SIG-M5 treated with dmso at 0.1 percent for 504 hours (cell line): ENCODE measurements at regions not wholly inside any gene's neighbourhood (a gene's known extent, or its start where the extent isn't known, plus 50 kb on each side); places are given as distances from the start of the nearest gene placed in this dataset.

Source experiments
- DNase-seq: peaks from one replicate; lab custom pipeline; 2025; ENCODE audit not compliant: unreplicated experiment; lab: John Stamatoyannopoulos, UW

GRCh38 chr5:125037530-125037929 lies 291.1 kb upstream of the ZNF608 start:
- no peak for DNase-seq

- no peak for DNase-seq
Measured at GRCh38 chr5:125038477-125038876, 292.0 kb upstream of the ZNF608 start.

GRCh38 chr5:125041798-125042197 lies 295.4 kb upstream of the ZNF608 start:
- no peak for DNase-seq

GRCh38 chr5:125042261-125042890 lies 295.9 kb upstream of the ZNF608 start:
- no peak for DNase-seq

GRCh38 chr5:125043781-125044391 lies 297.4 kb upstream of the ZNF608 start:
- DNase-seq: peak; percentile 28

- DNase-seq: no peak
Measured at GRCh38 chr5:125044491-125045282, 298.2 kb upstream of the ZNF608 start.

GRCh38 chr5:125045646-125046045 lies 299.2 kb upstream of the ZNF608 start:
- DNase-seq: no peak

- DNase-seq: no peak
Measured at GRCh38 chr5:125046838-125047237, 300.4 kb upstream of the ZNF608 start.

- no peak for DNase-seq
Measured at GRCh38 chr5:125047871-125048270, 301.4 kb upstream of the ZNF608 start.

GRCh38 chr5:125049721-125050702 lies 303.6 kb upstream of the ZNF608 start:
- no peak for DNase-seq

GRCh38 chr5:125050926-125051325 lies 304.5 kb upstream of the ZNF608 start:
- no peak for DNase-seq

- no peak for DNase-seq
Measured at GRCh38 chr5:125052584-125052983, 306.1 kb upstream of the ZNF608 start.

GRCh38 chr5:125053179-125053578 lies 306.7 kb upstream of the ZNF608 start:
- no peak for DNase-seq

GRCh38 chr5:125054146-125054545 lies 307.7 kb upstream of the ZNF608 start:
- DNase-seq: no peak

GRCh38 chr5:125056671-125057485 lies 310.4 kb upstream of the ZNF608 start:
- DNase-seq: no peak

GRCh38 chr5:125057912-125058826 lies 311.7 kb upstream of the ZNF608 start:
- no peak for DNase-seq

GRCh38 chr5:125059255-125060002 lies 313.0 kb upstream of the ZNF608 start:
- DNase-seq: no peak

GRCh38 chr5:125061726-125062125 lies 315.3 kb upstream of the ZNF608 start:
- DNase-seq: no peak
